GM21528 (cell line): ENCODE measurements at regions not wholly inside any gene's neighbourhood (a gene's known extent, or its start where the extent isn't known, plus 50 kb on each side); places are given as distances from the start of the nearest gene placed in this dataset.
A peak's percentile ranks its signal among the peaks of the same experiment; 100 is the strongest.
"Not testable (repeated sequence)": the region's sequence is repeated elsewhere in the genome, so short reads cannot be mapped to it uniquely, and the experiment has no call there.

Source experiments
- ATAC-seq: cut with Tn5 transposase; IDR thresholded peaks from one replicate; pipeline ENCODE4 v1.9.1; 2021; ENCODE audit warnings: mild to moderate bottlenecking, moderate library complexity; ENCODE audit not compliant: unreplicated experiment, low FRiP score

DNA sequence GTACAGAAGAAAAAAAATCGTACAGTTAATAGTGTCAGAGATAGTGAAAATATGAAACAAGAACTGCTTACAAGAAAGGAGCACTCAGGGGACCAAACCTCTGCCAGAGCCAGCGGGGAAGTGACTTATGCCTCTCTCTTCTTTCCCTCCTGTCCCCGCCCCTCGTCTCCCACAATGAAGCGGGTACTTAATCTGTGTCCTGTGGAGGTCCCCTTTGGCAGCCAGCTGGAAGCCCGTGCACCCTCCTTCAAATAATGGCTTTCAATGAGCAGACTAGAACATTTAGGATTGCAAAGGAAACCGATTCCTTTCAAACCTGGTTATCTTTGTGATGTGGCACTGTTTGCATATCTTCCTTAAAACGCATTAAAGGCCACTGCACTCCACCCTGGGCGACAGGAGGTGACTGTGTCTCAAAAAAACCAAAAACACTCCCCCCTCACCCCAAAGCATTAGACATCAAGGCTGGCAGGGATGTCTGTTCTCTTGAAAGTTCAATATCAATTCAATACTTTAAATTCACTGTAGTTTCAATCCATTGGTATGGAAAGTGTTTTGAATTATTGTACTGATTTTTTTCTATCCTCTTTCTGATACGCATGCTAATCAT is 51.7 kb downstream of the PPIAL4C start:
- ATAC-seq, result not testable (repeated sequence)

DNA sequence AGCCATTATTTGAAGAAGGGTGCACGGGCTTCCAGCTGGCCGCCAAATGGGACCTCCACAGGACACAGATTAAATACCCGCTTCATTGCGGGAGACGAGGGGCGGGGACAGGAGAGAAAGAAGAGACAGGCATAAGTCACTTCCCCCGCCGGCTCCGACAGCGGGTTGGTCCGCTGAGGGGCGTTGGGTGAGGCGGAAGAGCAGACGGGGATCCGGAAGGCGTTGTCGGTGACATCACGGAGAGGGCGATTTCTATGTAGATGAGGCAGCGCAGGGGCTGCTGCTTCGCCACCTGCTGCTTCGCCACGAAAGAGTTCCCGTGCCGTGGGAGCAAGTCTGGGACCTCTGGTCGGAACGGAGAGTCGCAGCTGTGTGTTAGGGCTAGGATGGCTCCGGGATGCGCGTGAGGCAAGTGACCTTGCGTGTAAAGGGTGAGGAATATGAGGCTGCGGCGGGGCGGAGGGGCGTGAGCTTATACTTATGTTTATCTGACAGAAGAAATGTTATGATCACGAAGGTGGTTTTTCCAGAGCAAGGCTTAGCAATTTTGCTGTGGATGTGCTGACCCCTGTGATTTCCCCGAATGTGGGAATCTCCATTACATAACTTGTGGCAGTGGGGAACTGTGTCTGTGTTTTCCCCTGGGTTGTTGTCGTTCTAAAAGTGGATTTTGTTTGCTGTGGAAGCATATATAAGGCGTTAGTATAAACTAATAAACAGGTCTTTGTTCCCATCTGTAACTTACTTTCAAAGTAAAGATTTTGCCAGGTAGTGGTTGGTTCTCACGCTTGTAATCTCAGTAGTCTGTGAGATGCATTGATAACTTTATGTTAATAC is 52.9 kb downstream of the PPIAL4C start:
- peak; percentile 88 for ATAC-seq

DNA sequence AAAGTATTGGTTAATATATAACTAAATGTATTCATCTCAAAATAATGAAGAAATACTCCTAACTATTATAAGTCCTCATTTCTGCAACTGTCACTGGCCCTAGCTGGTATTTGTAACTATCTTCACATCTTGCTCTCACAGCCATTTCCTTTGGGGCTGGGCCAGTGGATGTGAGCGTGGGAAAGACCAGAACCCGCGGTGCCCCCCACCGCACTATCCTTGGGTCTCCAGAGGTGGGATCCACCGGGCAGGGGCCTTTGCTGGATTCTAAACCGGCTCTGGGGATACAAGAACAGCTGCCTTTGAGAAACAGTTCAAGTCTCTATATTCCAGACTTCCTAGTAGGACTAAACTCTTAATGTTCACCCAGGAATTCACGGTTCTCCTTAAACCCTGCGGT is 54.8 kb downstream of the PPIAL4C start:
- not testable (repeated sequence) for ATAC-seq

DNA sequence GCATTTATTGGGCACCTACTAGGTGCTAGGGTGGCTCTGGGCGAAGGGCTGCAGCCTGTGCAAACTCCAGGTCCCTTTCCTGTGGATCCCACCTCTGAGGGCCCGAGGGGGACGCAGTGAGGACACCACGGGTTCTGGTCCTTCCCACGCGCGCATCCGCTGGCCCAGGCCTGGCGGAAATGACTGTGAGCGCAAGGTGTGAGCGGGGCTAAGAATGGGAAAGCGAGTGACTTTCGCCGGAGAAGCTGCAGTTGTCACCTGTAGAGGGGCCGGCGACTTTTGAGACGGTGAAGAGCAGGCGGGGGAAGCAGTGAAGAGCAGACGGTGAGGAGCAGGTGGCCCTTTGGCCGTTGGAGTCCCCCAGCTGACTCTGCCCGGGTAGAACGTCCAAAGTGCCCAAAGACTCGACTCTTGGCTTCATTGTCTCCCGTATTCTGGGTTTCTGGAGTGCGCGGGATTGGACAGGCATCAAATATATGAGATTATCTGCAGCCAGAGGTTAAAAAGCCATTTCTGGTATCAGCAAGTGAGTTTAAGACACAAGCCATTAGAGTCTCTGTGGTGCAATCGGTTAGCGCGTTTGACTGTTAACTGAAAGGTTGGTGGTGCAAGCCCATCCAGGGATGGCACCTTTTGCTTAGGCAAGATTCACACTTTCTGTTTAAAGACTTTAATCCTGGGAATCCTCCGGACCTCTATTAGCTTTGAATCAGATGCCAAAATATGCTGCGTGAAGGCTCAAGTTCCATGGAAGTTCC is 55.4 kb downstream of the PPIAL4C start:
- not testable (repeated sequence) for ATAC-seq

DNA sequence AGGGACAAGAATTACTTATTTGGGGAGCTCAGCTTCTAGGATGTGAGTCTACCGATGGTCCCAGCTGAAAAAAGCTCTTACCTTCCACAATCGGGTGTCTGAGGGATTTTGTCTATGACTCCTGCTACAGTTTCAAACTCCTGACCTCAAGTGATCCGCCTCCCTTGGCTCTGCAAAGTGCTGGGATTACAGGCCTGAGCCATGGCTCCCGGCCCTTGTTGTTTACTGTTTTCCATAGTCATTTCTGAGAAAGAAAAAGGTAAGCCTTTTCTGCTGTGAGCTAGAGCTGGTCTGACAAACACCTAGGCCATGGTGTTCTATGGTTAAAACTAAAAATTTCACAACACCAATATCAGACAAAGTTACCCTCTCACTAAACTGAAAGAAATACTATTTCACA is 57.5 kb downstream of the PPIAL4C start:
- ATAC-seq, result not testable (repeated sequence)

DNA sequence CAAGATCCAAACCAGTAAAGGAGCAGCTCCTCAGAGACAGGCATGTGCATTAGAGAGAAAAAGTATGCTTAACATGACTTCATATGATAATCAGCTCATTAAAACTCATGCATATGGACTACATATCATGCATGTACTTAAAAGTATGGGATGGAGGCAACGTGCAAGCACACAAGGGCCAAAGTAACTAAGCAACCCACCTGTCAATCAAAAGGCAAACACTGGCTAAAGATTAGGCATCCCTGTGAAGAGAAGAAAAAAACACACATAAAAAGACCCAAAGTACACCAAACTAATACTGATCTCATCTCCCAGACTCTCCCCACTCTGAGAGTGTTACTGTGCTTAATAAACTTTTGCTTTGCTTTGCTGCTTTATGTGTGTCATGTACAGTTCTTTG is 61.2 kb downstream of the PPIAL4C start:
- ATAC-seq, result not testable (repeated sequence)

DNA sequence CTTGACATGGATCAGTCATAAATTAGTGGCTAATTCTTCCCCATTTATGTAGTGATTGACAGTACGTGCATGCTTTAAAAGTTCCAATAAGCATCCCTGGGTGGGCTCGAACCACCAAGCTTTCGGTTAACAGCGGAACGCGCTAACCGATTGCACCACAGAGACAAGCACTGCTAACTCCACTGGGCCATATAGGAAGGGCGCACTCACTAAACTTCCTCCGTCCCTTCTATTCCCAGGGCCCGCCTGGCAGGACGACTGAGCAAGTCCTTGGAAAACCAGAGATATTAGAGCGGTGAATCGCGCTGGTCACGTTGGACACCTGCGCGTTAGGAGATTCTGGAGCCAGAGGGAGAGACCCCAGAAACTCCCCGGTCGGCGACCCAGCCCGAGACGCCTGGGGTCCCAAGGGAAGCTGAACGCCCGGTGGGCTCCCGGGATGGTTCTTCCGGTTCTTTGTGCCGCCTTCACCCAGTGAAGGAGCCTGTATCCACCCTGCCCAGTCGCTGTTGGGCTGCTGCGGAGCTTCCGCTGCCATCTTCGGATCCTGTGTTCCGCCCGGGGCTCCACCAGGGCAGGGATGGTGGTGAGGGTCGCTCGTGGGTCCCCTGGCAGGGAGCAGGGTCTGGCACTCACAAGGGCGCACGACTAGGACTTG is 62.8 kb downstream of the PPIAL4C start:
- ATAC-seq, result not testable (repeated sequence)

DNA sequence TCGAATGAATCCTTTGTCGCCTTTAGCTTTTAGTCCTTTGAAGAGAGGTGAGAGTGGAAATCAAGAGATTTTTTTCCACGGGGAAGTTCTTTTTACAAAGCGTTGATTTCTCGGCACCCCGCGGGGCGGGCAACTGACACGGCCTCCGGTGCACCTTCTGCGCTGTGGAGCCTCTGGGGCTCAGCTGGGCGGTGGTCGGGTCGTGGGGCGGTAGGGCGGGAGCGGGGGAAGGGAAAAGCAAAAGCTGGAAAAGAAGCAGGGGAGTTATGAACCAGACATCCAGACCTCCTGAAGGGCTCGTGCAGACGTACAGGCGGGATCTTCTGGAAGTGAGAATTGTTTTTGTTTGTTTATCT is 63.3 kb downstream of the PPIAL4C start:
- not testable (repeated sequence) for ATAC-seq

DNA sequence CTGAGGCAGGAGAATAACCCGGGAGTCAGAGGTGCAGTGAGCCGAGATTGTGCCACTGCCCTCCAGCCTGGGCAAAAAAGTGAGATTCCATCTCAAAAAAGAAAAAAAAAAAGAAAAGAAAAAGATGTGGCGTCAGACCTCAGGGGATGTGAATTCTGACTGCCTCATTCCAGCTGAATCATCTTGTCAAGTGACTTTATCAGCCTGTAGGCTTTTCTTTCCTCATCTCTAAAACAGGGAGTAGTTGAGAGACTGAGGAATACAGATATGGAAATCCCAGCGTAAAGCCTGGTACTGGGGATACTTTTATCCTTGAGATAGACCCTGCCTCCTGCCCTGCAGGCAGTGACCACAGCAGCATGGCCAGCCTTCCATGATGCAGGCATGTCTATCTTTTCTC is 74.1 kb downstream of the PPIAL4C start:
- not testable (repeated sequence) for ATAC-seq

DNA sequence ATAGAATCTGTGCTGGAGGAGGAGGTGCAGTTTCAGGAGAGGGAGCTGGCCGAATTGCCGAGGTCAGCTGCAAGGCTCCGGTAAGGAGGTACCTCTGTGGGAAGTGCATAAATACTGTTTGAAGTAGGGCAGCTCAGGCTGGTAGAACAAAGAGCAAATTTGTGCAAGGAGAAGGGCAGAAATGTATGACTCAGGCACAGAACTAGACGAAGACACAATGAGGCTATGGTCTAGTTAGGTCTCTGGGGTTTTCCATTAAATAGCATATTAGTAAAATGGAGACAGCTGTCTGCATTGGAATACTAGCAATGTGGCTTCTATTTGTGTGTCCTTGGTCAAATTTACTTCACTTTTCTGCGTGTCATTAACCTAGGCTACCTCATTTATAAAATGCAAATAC is 74.5 kb downstream of the PPIAL4C start:
- ATAC-seq, result not testable (repeated sequence)

DNA sequence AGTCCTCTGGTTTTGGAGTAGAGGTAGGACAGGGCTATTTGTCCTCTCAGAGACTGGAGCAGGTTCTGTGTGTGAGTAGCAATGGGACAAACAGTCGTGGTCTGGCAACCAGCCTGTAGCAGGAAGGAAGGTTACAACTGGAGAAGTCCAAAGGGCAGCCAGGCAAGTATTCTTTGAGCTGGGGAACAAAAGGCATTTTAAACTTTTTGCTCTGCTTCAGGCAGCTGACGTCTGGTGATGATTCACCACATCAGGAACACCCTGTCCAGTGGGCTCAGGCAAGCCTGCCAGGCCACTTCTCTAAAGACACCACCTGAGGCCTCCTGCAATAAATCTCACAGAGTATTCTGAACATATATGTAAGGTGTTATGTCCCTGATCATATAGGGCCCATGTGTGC is 81.0 kb downstream of the PPIAL4C start:
- not testable (repeated sequence) for ATAC-seq

DNA sequence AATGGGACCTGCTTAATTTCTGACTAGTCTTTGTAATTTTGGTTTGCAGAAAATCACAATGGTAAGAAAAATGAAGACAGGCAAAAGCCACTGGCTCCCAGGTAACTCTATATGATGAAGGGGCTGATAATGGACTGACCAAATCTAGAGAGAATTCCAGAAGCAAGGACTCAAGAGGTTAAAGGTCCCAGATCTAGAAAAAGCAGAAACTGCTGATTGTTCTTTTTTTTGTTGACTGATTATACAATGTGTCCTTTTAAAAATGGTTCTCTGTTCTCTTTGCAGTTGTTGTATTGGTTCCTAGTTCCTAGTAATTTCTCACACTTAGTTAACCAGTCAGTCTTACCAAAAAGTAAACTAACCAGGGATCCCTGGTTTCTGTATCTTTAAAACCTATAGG is 81.4 kb downstream of the PPIAL4C start:
- not testable (repeated sequence) for ATAC-seq

DNA sequence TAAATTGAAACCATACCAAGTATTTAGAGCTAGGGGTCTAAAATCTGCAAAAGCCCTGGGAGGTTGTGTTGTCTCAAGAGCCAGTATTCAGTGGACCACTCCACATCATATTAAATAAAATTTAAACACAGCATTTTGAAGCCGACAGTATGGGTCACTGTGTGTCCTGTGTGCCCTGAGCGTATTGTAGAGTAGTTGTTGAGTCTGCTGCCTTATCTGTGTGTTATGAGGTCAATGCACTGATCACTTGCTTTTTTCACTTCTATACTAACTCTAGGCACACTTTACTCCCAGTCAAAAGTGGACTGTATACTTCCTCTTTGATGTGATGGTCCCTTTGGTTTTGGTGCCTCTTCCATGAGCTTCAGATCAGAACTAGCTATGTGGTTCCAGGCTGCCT is 81.9 kb downstream of the PPIAL4C start:
- not testable (repeated sequence) for ATAC-seq

DNA sequence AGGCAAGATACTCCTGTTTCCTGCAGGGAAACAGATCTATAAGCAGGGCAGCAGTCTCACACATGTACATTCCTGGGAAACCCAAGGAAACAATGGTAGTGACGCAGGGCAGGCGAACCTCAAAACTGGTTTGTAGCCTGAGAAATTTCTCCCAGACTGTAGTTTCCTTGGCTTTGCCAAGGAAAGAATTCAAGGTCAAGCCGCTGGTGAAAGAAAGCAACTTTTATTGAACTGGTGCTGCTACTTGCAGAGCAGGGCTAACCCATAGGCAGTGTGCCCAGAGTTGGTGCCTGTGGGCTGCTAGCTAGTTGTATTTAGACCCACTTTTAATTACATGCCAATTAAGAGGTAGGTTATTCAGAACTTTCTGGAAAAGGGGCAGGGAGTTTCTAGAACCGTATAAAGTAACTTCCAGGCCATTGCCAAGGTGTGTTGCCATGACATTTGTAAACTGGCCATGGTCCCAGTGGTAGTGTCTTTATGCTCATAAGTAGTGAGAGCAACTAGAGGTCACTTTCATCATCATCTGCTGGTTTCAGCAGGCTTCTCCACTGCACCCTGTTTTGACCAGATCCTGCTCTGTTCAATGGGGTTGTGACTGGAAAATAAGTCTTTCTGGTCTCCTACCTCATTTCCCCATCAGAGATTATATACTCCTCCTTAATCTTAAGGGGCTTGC is 89.7 kb downstream of the PPIAL4C start:
- not testable (repeated sequence) for ATAC-seq

DNA sequence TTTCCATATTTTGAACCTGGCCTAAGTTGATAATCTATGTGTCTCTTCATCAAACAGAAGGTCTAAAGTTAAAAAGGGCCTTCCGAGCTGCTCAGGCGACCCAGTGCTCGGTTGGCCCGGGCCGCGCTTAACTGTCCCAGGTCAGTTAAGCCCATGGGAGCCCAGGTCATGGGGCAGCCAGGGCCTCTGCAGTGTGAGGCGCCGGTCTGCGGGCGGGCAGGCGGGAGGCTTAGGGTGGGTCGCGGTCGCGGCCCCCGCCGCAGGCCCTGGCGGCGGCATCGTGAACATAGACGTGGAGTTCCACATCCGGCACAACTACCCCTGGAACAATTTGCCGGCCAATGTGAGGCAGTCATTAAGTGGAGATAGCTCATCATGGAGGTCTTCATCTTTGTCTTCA is 91.3 kb downstream of the PPIAL4C start:
- ATAC-seq, result not testable (repeated sequence)

DNA sequence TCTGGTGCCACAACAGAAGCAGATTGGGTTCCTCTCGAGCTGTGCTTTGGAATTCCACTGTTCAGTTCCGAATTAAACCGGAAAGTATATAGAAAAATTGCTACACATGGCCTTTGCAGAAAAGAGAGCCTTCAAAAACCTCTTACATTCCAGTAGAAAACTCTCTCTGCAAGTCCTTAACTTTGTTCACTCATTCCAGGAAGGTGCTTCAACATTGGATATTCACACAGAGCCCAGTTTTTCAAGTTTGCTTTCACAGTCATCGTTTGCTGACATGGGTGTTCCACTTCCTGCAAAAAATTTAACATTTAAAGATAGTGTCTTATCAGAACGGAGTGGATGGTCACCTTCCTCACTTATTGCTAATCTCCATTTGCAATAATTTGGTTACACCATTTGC is 93.7 kb downstream of the PPIAL4C start:
- ATAC-seq, result not testable (repeated sequence)

DNA sequence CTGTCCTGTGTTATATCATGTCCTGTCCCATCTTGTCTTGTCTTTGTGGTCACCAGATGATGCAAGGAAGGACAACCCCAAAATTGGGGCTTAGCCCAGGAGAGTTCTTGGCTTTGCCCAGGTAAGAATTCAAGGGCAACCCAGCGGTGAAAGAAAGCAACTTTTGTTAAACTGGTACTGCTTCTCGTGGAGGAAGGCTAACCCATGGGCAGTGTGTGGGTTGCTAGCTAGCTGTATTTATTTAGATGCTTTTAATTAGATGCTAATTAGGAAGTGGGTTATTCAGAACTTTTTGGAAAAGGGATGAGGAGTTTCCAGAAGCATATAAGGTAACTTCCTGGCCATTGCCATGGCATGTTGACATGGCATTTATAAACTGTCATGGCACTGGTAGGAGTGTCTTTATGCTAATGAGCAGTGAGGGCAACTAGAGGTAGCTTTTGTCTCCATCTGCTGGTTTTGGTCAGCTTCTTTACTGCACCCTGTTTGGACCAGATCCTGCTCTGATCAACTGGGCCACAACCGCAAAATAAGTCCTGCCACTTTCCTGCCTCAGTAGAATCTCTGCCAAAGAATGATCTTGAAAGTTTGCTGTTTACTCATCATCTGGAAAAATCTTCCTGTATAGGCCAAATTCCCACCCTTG is 95.8 kb upstream of the FCGR1A start:
- not testable (repeated sequence) for ATAC-seq

DNA sequence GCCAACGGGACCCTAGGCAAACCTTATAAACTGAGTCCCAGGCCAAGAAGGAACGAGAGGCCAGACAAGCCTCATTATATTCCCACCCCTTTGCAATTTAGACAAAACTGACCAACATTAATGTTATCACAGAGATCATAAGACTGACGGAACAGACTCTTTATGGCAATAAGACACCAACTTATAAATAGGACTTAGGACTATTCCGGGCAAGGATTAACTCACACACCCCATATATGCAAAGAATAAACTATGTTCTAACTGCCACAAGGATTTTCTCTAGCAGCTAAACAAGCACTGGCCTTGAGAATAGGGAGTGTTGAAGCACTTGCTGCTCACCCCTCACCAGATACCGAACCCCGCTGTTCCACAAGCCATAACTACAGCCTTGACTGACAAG is 91.1 kb upstream of the FCGR1A start:
- ATAC-seq, result not testable (repeated sequence)

DNA sequence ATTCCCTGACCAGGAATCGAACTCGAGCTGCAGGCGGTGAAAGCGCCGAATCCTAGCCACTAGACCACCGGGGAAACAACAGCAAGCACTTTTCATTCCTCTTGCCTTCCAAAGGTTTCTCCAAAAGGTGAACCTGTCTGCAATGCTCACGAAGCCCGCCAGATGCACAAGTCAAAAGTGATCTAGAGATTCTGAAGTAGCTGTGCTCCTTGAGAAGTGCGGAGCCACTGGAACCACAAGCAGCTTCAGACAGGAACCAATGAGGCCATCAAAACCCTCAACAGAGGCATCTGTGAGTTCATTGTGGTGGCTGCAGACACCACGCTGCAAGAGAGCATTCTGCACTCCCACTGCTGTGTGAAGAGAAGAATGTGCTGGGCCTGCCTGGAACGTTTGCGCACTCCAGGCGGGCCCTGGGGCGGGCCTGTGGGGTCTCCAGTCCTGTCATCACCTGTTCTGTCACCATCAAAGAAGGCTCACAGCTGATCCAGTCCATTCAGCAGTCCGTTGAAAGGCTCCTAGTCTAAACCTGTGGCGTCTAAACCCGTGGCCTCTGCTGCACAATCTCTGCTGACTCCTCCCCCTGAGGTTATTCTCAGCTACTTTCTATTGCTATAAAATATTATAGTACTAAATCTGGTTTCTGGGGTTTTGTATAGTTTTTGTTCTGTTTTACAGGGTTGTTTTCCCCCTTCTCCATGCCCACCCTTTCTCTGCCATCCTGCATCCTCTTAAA is 89.5 kb upstream of the FCGR1A start:
- not testable (repeated sequence) for ATAC-seq
